ENCODE measurements at regions not wholly inside any gene's neighbourhood (a gene's known extent, or its start where the extent isn't known, plus 50 kb on each side); places are given as distances from the start of the nearest gene placed in this dataset.

GRCh38 chr11:29231991-29232390 lies 784.8 kb downstream of the KCNA4 start:
- TF ChIP-seq POLR2A (IDR thresholded peaks at IDR 0.05) (no peak), CTCF (IDR thresholded peaks at IDR 0.05) (no peak)

Measured in thyroid gland (tissue), 4 donors.